K562 (cell line): ENCODE measurements at regions not wholly inside any gene's neighbourhood (a gene's known extent, or its start where the extent isn't known, plus 50 kb on each side); places are given as distances from the start of the nearest gene placed in this dataset.

Source experiments
- ATF2 ChIP-seq: sonication (generic); formaldehyde crosslinking; IDR thresholded peaks from 2 replicates; pipeline ENCODE4 v1.8.1; 2022; ENCODE audit warnings: missing genetic modification reagents
- CTCF ChIP-seq, 3 experiments: IDR thresholded peaks in 2 of 3; conservative IDR thresholded peaks in 1 of 3; 2 replicates each; pipeline ENCODE4 v1.5.1; 2011 to 2012; ENCODE audit warnings: low read length in 3 of 3, mild to moderate bottlenecking in 3 of 3, control low read depth in 2 of 3, improper control_type of control experiment in 1 of 3, inconsistent platforms in 1 of 3, low read depth in 1 of 3, mixed read lengths in 1 of 3, moderate library complexity in 1 of 3; ENCODE audit not compliant: insufficient read depth in 2 of 3
- EP300 ChIP-seq: IDR thresholded peaks from 2 replicates; pipeline ENCODE4 v1.6.1; 2012; ENCODE audit warnings: low read length, improper control_type of control experiment
- EZH2 ChIP-seq: IDR thresholded peaks from 2 replicates; pipeline ENCODE4 v1.6.1; 2012; ENCODE audit warnings: low read depth, mild to moderate bottlenecking, inconsistent platforms, low read length, borderline replicate concordance
- NFIC ChIP-seq: fragments of 450-650 bp; IDR thresholded peaks from 2 replicates; pipeline ENCODE4 v1.6.1; 2017; ENCODE audit warnings: mild to moderate bottlenecking, inconsistent platforms
- POLR2A ChIP-seq: fragments of 450-650 bp; conservative IDR thresholded peaks from 2 replicates; pipeline ENCODE4 v1.6.1; 2016
- SPI1 ChIP-seq: IDR thresholded peaks from 2 replicates; pipeline ENCODE4 v1.6.1; 2011; ENCODE audit warnings: low read depth, low read length, control low read depth, borderline replicate concordance
- ZNF282 ChIP-seq: sonication (generic); formaldehyde crosslinking; IDR thresholded peaks from 2 replicates; pipeline ENCODE4 v1.8.1; 2023; ENCODE audit warnings: missing genetic modification reagents
- ZNF589 ChIP-seq: fragments of 200-800 bp; sonication (Bioruptor generic); IDR thresholded peaks from 2 replicates; pipeline ENCODE4 v1.6.1; 2016; ENCODE audit warnings: low read depth, missing genetic modification characterization, missing compliant biosample characterization

DNA sequence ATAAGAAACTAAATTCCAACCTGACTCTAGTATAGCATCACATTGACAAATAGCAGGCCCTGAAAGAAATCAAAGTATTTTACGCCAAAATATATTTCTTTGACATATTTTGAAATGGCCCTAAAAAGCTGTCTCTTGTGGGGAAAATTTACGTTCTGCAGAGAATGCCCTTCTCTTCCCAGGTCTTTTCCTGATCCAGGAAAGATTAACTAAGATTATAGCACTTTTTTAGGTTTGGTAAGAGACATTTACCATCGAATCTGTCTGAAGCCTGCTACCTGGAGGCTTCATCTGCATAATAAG, 121.1 kb downstream of the ATXN3L start:
- TF ChIP-seq ZNF589 (CRISPR knock-in tag) (no peak), NFIC (no peak), SPI1 (no peak), ATF2 (CRISPR knock-in tag) (no peak), EP300 (no peak), CTCF (IDR thresholded peaks at IDR 0.05 in 2 of 3, conservative IDR thresholded peaks at IDR 0.05 in 1 of 3; ENCODE audit: insufficient read depth in 2 of 3, low read depth in 1 of 3, low read length in 3 of 3) (no peak), EZH2 (no peak), POLR2A (no peak), ZNF282 (CRISPR knock-in tag) (no peak)
